ENCODE measurements at regions not wholly inside any gene's neighbourhood (a gene's known extent, or its start where the extent isn't known, plus 50 kb on each side); places are given as distances from the start of the nearest gene placed in this dataset.
"Not testable (repeated sequence)": the region's sequence is repeated elsewhere in the genome, so short reads cannot be mapped to it uniquely, and the experiment has no call there.

GRCh38 chr10:20652424-20652823 lies 244.7 kb downstream of the NEBL start:
- not testable (repeated sequence) for DNase-seq

GRCh38 chr10:20648263-20648874 lies 248.7 kb downstream of the NEBL start:
- DNase-seq, result no peak

GRCh38 chr10:20647756-20648155 lies 249.4 kb downstream of the NEBL start:
- no peak for DNase-seq

- no peak for DNase-seq
These were observed 252.7 kb downstream of the NEBL start for GRCh38 chr10:20644421-20644820.

GRCh38 chr10:20641605-20642004 lies 255.5 kb downstream of the NEBL start:
- no peak for DNase-seq

- no peak for DNase-seq
These were observed 261.5 kb downstream of the NEBL start for GRCh38 chr10:20635570-20635969.

GRCh38 chr10:20634839-20635238 lies 262.3 kb downstream of the NEBL start:
- DNase-seq, result no peak

GRCh38 chr10:20633714-20634113 lies 263.4 kb downstream of the NEBL start:
- DNase-seq, result no peak

GRCh38 chr10:20632696-20633095 lies 264.4 kb downstream of the NEBL start:
- no peak for DNase-seq

GRCh38 chr10:20631229-20631628 lies 265.9 kb downstream of the NEBL start:
- no peak for DNase-seq

- DNase-seq, result no peak
These were observed 266.9 kb downstream of the NEBL start for GRCh38 chr10:20630092-20630643.

GRCh38 chr10:20627946-20628507 lies 269.1 kb downstream of the NEBL start:
- no peak for DNase-seq

GRCh38 chr10:20627087-20627486 lies 270.0 kb downstream of the NEBL start:
- no peak for DNase-seq

- DNase-seq, result no peak
These were observed 271.2 kb downstream of the NEBL start for GRCh38 chr10:20625868-20626267.

GRCh38 chr10:20624642-20625041 lies 272.5 kb downstream of the NEBL start:
- no peak for DNase-seq

GRCh38 chr10:20623546-20623945 lies 273.6 kb downstream of the NEBL start:
- DNase-seq, result no peak

- no peak for DNase-seq
These were observed 274.4 kb downstream of the NEBL start for GRCh38 chr10:20622531-20623211.

- DNase-seq, result no peak
These were observed 276.1 kb downstream of the NEBL start for GRCh38 chr10:20620981-20621380.

- no peak for DNase-seq
These were observed 279.0 kb downstream of the NEBL start for GRCh38 chr10:20618011-20618547.

- DNase-seq, result peak; percentile 72
These were observed 279.9 kb downstream of the NEBL start for GRCh38 chr10:20616918-20617810.

GRCh38 chr10:20616056-20616671 lies 280.9 kb downstream of the NEBL start:
- no peak for DNase-seq

- no peak for DNase-seq
These were observed 281.7 kb downstream of the NEBL start for GRCh38 chr10:20615395-20615794.

All from GF-D8 (cell line).